ENCODE measurements at regions not wholly inside any gene's neighbourhood (a gene's known extent, or its start where the extent isn't known, plus 50 kb on each side); places are given as distances from the start of the nearest gene placed in this dataset.

GRCh38 chr13:99823961-99824360, 147.6 kb downstream of the ZIC5 start:
- TF ChIP-seq CTCF (optimal IDR thresholded peaks at IDR 0.05 in 1 of 3, IDR thresholded peaks at IDR 0.05 in 1 of 3, conservative IDR thresholded peaks at IDR 0.05 in 1 of 3; ENCODE audit: extremely low read depth in 1 of 3, insufficient read depth in 2 of 3, low read length in 3 of 3) (no peak), EZH2 (IDR thresholded peaks at IDR 0.05; ENCODE audit: low read length) (no peak)
